ENCODE measurements at regions not wholly inside any gene's neighbourhood (a gene's known extent, or its start where the extent isn't known, plus 50 kb on each side); places are given as distances from the start of the nearest gene placed in this dataset.

DNA sequence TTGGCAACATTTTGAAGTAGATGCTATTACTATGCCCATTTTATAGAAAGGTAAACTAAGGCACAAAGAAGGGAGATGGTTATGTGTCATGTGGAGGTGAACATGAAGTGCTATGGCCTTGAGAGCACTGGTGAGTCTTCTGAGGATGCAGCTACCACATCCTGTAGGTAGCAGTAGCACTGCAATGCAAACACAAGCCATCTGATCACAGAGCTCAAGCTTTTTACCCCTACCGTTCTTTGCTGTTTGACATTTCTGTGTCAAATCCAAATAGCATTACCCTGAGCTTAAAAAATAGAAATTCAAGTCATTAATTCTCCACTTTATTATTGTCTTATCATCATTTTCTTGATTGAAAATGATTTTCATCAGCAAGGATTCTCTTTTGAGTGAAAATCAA, 382.9 kb downstream of the KCTD12 start:
- no peak for DNase-seq

DNA sequence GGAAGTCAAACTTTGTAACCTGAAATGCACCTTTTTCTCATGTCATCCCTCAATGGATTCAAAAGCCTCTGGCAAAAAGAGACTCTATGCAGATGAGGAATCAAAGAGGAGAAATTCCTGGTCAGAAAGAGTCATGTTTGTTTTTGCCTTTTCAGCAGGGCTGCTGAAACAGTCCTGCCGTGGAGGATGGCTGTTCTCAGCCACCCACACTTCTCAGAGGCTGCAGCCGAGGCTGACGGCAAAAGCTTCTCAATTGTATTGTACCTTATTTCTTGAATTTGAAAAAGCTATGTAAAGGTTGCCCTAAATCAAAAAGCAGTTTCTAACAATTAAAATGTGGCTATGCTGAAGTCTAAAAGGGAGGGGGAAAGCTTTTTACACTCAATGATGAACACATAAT, 385.3 kb downstream of the KCTD12 start:
- no peak for DNase-seq

GRCh38 chr13:76499891-76500290, 386.3 kb downstream of the KCTD12 start:
- no peak for DNase-seq

- DNase-seq: no peak
These were observed 396.9 kb downstream of the KCTD12 start for GRCh38 chr13:76489274-76489673.

GRCh38 chr13:76481738-76482137, 404.5 kb downstream of the KCTD12 start:
- DNase-seq: no peak

DNA sequence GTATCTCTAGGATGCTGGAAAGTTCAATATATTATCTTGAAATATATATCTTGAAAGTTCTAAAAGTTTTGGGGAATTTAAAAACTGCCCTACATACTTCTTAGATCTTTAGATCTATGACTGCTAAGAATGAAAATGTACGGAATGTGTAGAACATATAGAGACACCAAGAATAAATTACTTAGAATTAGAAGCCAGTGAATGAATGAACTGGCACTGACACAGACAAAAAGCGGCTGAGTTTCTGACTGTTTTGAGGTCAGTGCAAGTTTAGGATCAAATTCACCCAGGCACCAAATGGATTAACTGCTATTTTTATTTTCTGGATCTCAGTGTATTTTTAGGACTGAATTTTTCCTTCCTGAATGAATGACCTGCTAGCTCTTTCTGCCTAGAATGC, 411.2 kb downstream of the KCTD12 start:
- no peak for DNase-seq

- no peak for DNase-seq
These were observed 411.8 kb downstream of the KCTD12 start for GRCh38 chr13:76474356-76474755.

DNA sequence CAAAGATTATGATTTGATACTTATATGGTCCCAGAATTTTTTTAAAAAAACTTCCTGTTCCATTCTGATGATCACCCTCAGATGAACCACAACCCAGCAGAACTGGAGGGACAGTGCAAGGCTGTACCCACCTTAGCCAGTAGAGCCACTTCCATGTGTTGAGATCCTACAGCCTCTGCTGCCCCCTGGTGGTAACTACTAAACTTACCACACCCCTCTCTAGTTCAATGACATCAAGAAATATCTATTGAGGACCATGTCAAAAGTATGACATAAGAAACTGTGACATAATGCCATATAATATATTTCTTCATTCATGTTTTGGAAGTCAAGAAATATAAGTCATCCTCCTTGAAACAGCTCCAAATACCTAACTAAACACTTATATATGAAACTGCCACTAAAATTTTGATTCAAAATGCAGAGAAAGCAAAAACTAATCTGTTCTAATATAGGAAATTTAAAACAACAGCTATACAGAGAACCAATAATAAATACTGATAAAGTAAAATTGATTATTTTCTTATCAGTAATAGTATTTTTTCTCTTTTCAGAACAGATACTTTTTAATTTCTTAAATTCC, 412.6 kb downstream of the KCTD12 start:
- peak; percentile 76 for DNase-seq

DNA sequence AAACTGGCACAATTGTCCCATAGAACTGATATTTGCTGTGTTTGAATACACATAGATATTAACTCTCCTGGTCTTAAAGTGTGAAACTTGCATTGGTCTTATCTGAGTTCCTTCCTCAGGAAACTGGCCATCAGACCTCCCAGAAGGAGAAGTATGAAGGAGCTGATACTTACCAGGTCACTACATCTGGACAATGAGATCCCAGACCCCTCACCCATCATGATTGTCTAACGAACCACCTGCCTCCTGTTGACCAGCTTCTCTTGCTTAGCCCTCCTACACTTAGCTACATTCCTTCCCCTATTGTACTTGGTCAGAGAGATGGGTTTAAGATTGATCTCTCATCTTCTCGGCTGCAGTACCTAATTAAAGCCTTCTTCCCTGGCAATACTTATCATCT, 413.3 kb downstream of the KCTD12 start:
- no peak for DNase-seq

DNA sequence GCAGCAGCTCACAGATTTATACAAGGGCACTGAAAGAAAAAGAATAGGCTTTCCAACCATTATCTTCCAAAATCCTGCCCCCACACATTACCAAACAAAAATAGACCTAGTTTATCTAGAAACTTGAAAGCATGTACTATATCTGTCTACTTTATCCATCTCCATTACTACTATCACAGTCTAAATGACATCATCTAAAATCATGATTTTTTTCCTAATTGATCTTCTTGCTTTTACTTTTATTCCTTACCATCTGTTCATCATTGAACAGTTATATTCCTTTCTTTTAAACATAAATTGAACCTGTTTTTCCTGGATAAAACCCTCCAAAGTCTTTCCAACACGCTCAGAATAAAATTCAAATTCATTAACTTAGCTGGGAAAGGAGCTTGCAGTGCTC, 414.7 kb downstream of the KCTD12 start:
- DNase-seq: no peak

- DNase-seq: no peak
These were observed 415.2 kb downstream of the KCTD12 start for GRCh38 chr13:76470991-76471390.

DNA sequence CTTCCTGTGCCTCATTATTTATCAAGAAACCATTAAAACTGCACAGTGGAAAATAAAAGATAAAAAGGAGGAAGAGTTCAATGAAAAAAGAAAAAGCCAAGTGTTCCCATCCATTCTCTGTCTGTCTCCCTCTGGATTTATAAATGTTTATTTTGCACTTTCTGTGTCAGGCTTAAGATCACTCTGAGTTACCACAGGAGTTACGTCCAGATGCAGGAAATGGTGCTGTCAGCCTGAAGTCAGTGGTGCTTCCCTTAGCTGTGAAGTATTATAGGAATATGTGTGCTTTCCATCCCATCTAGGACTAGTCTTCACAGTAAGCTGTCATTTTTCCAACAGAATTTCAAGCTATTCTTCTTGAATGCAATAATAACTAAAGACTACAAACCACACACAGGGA, 420.2 kb downstream of the KCTD12 start:
- no peak for DNase-seq

GRCh38 chr13:76463314-76463713, 422.9 kb downstream of the KCTD12 start:
- no peak for DNase-seq

GRCh38 chr13:76461999-76462398, 424.2 kb downstream of the KCTD12 start:
- no peak for DNase-seq

GRCh38 chr13:76461484-76461883, 424.7 kb downstream of the KCTD12 start:
- no peak for DNase-seq

GRCh38 chr13:76459863-76460262, 426.3 kb downstream of the KCTD12 start:
- DNase-seq: no peak

DNA sequence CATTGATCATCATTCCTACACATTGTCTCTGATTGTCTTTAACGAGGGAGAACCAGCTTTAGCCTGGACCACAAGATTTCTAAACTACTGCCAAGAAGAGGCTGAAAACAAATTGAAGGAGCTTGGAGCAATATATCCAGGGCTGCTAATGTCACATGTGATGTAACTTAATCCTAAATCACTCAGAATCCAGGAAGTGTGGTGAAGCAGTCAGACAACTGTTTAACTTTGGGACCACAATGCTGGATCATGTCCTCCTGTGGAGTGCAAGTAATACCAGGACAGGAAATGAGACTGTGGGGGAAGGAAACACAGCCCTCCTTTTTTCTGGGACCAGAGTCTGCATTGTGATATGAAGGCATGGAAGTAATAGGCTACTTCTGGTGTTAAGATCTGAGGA, 430.2 kb downstream of the KCTD12 start:
- DNase-seq: no peak

DNA sequence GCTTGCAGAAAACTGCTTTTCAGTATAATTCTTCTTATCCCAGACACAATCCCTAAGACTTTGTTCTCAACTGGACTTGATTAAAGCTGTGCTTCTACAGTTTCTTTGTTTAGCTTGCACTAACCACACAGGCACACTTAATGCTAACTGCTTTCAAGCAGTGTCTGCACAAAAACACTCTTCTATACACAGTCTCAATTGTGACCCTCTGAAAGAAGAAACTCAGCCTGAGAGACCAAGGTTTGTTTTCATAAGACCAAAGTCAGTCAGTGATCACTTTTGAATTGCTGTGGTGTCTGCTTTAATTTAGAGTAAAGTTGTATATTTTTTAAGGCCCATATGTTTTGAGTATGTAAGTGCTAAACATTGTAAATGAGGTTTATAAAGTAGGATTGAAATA, 431.2 kb downstream of the KCTD12 start:
- no peak for DNase-seq

DNA sequence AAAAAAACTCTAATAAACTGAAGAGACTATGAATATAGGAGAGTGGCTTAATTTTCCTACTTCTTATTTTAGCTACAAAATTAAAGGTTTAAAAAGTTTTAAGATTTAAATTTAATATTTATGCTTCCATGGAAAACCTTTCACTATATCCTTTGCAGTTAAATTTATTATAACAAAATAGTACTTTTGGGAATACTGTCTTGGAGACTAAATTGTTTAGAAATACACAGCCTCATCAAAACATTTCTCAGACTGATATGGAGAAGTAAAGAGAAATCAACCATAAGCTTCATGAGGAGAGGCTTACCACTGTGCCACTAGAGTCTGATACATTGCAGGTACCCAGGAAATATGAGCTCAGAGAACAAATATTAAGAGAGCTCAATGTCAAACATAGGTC, 436.5 kb downstream of the KCTD12 start:
- no peak for DNase-seq

GRCh38 chr13:76446191-76446590, 440.0 kb downstream of the KCTD12 start:
- no peak for DNase-seq

- no peak for DNase-seq
These were observed 445.6 kb downstream of the KCTD12 start for GRCh38 chr13:76440568-76440967.

DNA sequence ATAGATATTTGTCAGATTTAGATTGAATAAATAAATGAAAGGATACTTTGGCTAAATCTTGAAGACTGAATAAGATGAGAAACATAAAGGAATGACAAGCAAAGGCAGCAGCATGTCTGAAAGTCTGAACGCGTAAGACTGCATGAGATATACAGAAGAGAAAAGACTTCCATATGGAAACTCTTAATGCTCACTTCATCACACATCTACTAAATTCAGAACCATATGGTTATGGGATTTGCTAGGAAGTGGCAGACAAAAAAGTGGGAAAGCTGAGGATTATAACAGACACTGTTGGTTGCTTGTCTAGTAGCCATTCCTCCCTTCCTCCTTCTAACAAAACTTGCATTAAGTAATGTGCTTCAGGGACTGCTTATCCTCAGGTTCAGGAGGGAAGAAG, 446.7 kb downstream of the KCTD12 start:
- DNase-seq: no peak

DNA sequence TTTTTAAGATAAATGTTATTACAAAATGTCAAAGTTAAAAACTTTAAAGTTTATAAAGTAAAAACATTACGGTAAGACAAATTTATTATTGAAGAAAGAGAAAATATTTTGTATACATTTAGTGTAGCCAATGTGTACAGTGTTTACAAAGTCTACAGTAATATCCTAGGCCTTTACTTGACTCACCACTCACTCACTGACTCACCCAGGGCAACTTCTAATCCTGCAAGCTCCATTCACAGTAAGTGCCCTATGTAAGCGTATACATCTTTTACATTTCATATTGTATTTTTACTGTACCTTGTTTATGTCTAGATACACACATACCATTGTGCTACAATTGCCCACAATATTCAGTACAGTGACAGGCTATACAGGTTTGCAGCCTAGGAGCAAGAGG, 448.2 kb downstream of the KCTD12 start:
- no peak for DNase-seq

DNA sequence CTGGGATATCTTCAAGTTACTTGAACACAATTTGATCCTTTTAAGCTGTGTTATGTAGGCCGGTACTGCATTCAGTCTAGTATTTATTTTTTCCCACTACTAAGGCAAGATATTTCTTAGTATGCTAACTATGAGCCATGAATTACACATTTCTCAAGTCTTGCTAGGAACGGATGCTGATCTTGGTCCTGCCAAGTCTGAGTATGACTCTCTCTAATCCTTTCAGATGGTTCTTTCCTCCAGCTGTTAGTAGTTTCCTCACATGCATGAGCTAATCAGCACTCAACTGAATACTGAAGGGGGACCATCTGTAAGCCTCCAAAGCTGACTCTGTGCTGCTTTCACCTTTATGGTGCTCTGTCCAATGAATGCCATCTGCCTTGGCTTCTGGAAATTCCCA, 460.3 kb downstream of the KCTD12 start:
- DNase-seq: no peak

GRCh38 chr13:76421011-76421410, 465.2 kb downstream of the KCTD12 start:
- no peak for DNase-seq

DNA sequence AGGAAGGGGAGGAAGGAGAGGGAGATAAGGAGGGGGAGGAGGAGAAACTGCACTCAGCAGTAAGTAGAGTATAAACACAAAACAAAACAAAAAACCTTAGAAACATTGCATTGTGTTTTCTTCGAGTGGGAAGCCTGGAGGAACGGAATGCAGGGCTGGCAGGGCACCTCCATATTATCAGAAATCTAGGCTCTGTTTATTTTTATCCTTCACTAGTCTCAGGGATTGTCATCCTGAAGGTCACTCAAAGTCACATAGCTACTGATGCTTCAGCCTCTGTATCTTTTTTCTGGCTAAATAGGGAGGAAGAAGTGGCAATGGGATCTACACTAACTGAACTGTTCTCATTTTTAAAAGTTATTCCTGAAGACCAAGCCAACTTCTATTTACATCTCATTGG, 467.8 kb downstream of the KCTD12 start:
- no peak for DNase-seq
